HL-60/S4 treated with retinoic acid at 250 ng/mL for 4 days and 3 days (cell line): ENCODE measurements at regions not wholly inside any gene's neighbourhood (a gene's known extent, or its start where the extent isn't known, plus 50 kb on each side); places are given as distances from the start of the nearest gene placed in this dataset.
"Not testable (repeated sequence)": the region's sequence is repeated elsewhere in the genome, so short reads cannot be mapped to it uniquely, and the experiment has no call there.

ENCODE experiments used
- in situ Hi-C: fragments of 300-500 bp; cut with MboI; formaldehyde crosslinking; loops from 2 replicates; pipeline ENCODE4 v1.7.0; 2022; ENCODE audit warnings: low sequenced_read_pairs

- in situ Hi-C loops = loop anchor here (25.0 kb wide), 1 partner anchor 353 kb away; no protein-coding TSS in a partner anchor
These were observed 79.1 kb downstream of the CTH start for GRCh38 chr1:70490153-70490552.

GRCh38 chr1:70495370-70495769, 84.3 kb downstream of the CTH start:
- in situ Hi-C loops = loop anchor here (25.0 kb wide), 1 partner anchor 358 kb away; no protein-coding TSS in a partner anchor

- in situ Hi-C loops = loop anchor here (25.0 kb wide), 1 partner anchor 359 kb away; no protein-coding TSS in a partner anchor
These were observed 85.1 kb downstream of the CTH start for GRCh38 chr1:70496181-70496580.

GRCh38 chr1:70497152-70497551, 86.1 kb downstream of the CTH start:
- in situ Hi-C loops = loop anchor here (25.0 kb wide), 1 partner anchor 360 kb away; no protein-coding TSS in a partner anchor

GRCh38 chr1:70498666-70499065, 87.6 kb downstream of the CTH start:
- in situ Hi-C loops = loop anchor here (25.0 kb wide), 1 partner anchor 361 kb away; no protein-coding TSS in a partner anchor

GRCh38 chr1:70499695-70500094, 88.6 kb downstream of the CTH start:
- in situ Hi-C loops = loop anchor here (25.0 kb wide), 1 partner anchor 362 kb away; no protein-coding TSS in a partner anchor

- in situ Hi-C loops = no loop called here
These were observed 92.3 kb downstream of the CTH start for GRCh38 chr1:70503358-70503757.

GRCh38 chr1:70504176-70504820, 93.2 kb downstream of the CTH start:
- in situ Hi-C loops = no loop called here

- in situ Hi-C loops = no loop called here
These were observed 93.7 kb downstream of the CTH start for GRCh38 chr1:70504821-70505193.

- in situ Hi-C loops = not testable (repeated sequence)
These were observed 96.9 kb downstream of the CTH start for GRCh38 chr1:70507991-70508390.

- in situ Hi-C loops = no loop called here
These were observed 99.2 kb downstream of the CTH start for GRCh38 chr1:70509996-70510876.

- in situ Hi-C loops = no loop called here
These were observed 106.4 kb downstream of the CTH start for GRCh38 chr1:70517444-70517843.

GRCh38 chr1:70518106-70518505, 107.0 kb downstream of the CTH start:
- in situ Hi-C loops = no loop called here

GRCh38 chr1:70528590-70529333, 117.7 kb downstream of the CTH start:
- in situ Hi-C loops = no loop called here

GRCh38 chr1:70536708-70537366, 125.8 kb downstream of the CTH start:
- in situ Hi-C loops = no loop called here

GRCh38 chr1:70537788-70538187, 126.7 kb downstream of the CTH start:
- in situ Hi-C loops = no loop called here

- in situ Hi-C loops = no loop called here
These were observed 131.0 kb downstream of the CTH start for GRCh38 chr1:70542030-70542429.

- in situ Hi-C loops = no loop called here
These were observed 131.8 kb downstream of the CTH start for GRCh38 chr1:70542856-70543255.

GRCh38 chr1:70546726-70547125, 135.7 kb downstream of the CTH start:
- in situ Hi-C loops = no loop called here

- in situ Hi-C loops = no loop called here
These were observed 141.8 kb downstream of the CTH start for GRCh38 chr1:70552662-70553566.
